ENCODE measurements at regions not wholly inside any gene's neighbourhood (a gene's known extent, or its start where the extent isn't known, plus 50 kb on each side); places are given as distances from the start of the nearest gene placed in this dataset.
"Not testable (repeated sequence)": the region's sequence is repeated elsewhere in the genome, so short reads cannot be mapped to it uniquely, and the experiment has no call there.

DNA sequence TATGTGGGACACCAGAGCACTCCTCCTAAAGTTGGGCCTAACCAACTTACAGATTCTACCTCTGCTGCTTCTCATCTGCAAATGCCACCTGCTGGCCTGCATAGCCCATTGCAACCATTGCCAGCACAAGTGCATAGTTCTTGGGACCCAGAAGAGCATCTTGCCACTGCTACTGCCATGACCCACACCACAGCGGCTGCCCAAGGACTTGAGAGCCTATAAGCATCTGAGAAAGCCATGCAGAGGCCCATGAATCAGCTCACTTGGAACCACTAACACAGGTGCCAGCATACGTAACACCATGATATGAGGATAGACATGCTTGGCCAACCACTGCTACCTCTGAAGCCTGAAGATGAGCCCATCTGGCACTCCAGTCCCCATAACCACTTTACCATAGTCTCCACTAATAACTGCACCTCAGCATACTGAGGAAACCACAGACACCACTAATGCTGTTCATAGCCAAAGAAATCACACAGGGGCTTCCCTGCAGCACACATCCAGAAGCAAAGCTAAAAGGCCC lies 258.1 kb upstream of the AGTR2 start:
- DNase-seq: no peak

DNA sequence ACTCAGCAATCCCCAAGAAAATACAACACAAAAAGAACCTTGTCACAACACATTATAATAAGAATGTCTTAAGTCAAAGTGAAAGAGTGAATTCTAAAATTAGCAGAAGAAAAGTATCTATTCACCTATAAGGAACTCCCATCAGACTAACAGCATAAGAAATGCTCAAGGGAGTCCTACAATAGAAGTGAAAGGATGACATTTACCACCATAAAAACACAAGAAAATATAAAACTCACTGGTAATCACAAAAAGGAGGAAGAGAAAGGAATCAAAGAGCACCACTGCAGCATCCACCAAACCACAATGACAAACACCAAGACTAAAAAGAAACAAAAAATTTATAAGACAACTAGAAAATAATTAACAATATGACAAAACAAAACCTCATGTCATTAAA lies 257.0 kb upstream of the AGTR2 start:
- DNase-seq: no peak

DNA sequence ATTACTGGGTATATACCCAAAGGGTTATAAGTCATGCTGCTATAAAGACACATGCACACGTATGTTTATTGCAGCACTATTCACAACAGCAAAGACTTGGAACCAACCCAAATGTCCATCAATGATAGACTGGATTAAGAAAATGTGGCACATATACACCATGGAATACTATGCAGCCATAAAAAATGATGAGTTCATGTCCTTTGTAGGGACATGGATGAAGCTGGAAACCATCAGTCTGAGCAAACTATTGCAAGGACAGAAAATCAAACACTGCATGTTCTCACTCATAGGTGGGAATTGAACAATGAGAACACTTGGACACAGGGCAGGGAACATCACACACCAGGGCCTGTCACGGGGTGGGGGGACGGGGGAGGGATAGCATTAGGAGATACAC lies 254.9 kb upstream of the AGTR2 start:
- DNase-seq: not testable (repeated sequence)

DNA sequence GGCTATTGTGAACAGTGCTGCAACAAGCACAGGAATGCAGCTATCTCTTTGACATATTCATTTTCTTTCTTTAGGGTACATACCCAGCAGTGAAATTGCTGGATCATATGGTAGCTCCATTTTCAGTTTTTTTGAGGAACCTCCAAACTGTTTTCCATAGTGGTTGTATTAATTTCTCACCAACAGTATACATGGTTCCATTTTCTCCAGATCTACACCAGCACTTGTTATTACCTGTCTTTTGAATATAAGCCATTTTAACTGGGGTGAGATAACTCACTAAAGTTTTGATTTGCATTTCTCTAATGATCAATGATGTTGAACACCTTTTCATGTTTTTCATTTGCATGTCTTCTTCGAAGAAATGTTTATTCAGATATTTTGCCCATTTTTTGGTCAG lies 241.1 kb upstream of the AGTR2 start:
- no peak for DNase-seq

DNA sequence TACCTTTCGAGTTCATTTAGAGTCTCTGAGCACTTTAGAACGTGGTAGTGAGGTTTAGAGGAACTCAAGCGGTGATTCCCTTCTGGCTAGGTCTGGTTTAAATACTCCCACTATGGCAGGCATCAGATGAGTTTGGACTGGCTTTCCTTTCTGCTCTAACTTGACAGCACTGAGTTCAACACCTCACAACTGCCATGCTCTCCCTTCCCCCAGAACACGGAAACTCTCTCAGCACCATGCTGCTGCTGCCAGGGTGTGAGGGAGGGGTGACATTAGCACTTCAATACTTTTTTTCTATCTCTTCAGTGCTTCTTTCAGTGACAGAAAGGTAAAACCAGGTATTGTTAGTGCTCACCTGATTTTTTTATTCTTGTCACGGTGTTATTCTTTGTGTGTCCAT lies 234.5 kb upstream of the AGTR2 start:
- DNase-seq: no peak

DNA sequence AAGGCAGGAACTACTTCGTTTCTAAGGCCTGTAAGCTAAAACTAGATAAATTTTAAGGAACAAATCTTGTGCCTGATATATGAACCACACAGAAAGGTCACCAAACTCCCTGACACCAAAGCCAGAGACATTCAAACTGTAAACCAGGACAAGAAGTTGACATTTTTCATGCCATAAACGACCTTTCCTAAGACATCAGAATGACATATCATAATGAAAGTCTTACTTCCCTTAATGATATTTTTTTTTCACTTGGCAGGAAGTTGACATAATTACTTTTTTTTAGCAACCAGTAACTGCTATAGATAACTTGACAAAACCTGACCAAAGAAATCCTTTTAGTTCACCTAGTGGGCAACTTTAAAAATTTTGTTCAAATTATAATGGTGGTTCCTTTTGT lies 231.5 kb upstream of the AGTR2 start:
- DNase-seq: no peak

DNA sequence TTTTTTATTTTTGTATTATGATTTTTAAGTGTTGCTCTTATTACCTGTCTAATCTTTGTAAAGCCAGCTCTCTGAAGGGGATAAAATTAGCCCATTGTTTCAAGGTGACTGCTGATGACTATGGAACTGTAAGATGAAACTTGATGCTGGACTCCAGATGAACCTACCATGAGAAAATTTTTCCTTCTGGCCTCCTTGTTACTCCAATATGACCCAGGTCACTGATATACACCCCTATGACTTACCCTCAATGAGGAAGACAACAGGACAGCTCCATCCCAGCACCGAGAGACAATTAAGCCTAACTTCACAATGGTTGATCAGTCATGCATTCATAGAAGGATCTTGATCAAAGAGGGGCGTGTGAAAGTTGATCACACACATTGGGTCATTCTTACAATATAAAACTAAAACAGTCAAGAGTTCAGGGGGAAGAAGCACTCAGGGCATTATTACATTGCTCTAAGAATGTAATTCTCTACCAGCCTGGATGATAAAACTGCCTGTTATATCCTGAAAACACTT lies 230.8 kb upstream of the AGTR2 start:
- DNase-seq: no peak

DNA sequence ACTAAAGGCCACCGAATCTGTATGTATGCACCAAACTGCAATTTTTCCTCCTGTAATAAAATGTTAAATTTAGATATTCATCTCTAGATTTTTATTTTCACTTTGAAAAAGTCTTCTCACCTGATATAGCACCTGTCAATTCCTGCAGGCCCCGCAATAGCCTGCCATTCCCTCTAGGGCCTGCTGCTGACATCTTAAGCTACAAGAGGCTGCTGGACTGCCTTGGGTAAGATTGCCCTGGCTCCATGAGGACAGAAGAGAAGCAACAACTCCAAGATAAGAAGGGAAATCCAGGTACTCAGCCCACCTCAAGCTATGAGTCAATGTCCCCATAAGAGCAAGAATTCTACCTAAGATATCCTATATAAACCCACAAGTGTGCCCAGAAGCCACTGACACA lies 230.2 kb upstream of the AGTR2 start:
- peak; percentile 85 for DNase-seq

DNA sequence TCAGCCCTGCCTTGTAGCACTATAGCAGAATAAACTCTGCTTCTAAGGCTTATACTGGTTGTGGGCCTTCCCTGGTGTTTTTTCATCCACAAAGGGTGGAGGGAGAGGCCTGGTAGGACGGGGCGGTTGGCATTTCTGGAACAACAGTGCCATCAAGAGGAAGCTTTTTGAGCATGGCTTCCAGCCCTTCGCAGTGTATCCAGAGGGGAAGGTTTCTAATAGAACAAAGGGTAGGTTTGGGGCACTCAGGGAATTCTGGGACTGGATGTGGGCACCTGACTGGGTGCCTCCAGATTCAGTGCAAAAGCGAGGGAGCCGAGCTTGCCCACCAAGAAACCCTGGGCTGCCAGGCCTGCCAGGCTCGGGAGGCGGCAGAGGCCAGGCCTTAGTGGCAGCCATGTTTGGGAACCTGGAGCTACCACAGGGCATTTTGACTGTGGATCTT lies 229.6 kb upstream of the AGTR2 start:
- DNase-seq: peak; percentile 96

DNA sequence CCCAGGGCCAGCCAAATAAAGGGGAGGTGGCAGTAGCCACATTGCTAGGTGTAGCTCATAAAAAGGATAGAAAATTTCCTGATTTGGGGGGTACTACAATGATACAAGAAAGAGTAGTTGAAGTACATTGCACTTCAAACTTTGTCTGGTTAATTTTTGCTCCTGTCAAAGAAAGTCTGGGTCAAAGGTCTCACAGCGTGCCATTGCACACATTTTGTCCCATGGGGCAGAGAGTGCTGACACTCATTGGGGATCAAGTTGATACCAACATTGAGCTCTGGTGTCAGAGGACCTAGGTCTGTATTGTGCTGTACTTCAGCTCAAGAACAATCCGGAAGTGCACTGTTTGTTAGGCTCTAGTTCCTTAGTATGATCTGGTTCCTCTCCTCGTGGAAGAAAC lies 229.2 kb upstream of the AGTR2 start:
- no peak for DNase-seq

DNA sequence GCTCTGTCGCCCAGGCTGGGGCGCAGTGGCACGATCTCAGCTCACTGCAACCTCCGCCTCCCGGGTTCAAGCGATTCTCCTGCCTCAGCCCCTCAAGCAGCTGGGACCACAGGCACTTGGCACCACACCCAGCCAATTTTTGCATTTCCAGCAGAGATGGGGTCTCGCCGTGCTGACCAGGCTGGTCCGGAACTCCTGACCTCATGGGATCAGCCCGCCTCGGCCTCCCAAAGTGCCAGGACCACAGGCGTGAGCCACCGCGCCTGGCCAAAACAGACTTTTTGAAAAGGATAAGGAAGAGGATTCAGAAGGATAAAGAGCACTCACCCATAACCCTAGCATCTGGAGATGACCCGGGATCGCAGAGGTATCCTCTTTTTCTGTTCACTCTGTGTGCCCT lies 224.5 kb upstream of the AGTR2 start:
- DNase-seq: no peak

DNA sequence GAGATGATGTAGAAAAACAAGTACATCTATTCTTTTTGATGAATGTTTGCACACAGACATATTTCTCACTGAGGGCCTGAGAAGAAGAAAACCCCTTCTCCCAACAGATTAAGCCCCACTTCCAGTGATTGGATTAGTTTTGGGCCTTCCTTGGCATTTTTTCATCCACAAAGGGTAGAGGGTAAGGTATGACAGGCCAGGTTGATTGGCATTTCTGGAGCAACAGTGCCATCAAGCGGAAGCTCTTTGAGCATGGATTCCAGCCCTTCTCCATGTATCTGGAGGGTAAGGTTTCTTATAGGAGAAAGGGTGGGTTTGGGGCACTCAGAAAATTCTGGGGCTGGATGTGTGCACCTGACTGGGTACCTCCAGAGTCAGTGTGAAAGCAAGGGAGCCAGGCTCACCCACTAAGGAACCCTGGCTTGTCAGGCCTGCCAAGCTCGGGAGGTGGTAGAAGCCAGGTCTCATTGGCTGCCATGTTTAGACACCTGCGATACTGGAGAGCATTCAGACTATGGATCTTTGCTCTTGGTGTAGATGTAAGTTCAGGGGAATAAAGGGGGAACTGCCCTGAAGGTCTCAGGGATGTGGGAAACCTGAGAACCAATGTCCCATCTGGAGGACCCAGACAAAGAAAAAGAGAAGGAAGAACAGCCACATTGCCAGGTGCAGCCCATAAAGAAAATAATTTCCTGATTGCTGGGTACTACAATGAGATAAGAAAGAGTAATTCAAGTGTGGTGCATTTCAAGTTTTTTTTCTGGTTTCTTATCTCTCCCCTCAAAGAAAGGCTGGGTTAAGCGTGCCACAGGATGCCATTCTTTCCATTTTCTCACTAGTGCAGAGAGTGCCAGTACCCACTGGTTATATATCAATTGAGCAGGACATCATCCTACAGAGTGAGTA lies 222.3 kb upstream of the AGTR2 start:
- peak; percentile 89 for DNase-seq

DNA sequence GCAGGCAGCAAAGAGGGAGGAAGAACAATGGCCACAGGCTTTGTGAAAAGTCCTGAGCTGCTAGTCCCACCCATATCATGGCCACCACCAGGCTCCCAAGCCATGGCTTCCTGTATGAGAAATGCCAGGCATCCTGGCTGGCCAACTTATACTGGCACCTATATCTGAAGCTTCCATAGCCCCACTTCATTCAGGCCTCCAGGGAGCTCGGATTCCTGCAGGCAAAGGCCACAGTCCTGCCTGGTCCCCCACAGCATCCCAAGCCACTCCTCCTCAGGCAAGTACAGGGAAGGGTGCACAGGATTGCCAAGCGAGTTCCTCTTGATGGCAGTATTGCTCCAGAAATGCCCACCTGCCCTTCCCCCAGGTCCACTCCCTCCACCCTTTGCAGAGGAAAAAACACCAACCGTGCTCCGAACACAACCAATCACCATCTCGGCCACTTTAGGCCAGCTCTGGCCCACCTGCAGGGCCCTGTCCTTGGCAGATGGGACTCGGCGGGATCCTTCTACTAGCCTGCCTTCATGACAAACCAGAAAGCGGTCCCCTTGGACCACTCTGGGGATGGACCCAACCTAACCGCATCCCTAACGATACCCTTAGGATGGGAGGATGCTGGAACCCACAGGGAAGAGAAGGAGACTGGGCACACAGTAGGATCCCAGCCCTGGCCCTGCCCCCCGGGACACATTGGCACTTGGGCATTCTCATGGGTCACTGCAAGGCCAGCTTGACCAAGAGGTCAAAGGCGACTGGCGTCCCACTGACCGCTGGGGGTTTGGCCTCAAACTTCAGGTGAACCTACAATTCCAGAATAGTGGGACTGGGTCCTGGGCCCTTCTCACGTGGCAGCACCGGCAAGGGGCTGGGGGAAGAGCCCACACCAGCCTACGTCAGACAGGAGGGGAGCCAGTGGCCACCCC lies 220.4 kb upstream of the AGTR2 start:
- DNase-seq: peak; percentile 97

DNA sequence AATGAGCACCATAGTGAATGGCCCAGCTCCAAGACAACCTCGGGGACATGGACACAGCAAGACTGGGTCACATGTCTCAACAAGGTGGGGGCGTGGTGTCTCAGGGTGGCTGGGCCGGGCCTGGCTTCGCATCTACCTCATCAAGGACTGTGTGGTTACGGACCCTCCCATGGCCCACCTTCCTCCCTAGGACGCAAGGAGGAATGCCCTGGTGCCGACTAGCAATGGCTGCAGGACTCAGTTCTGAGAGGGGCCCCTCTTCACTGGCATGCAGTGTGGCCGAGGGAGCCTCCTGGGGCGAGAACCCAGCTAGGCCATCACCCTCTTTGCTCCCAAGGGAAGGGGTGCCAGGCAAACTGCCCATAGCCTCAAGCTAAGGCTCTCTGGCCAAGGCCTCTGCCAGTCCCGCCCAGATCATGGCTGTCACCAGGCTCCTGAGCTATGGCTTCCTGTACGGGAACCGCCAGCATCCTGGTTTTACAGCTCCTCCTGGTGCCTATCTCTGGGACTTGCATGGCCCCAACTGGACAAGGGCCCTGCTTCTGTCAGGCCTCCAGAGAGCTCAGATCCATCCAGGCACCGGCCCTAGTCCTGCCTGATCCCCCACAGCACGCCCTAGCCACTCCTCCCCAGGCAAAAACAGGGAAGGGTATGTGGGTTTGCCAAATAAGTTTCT lies 218.0 kb upstream of the AGTR2 start:
- DNase-seq: peak; percentile 37

DNA sequence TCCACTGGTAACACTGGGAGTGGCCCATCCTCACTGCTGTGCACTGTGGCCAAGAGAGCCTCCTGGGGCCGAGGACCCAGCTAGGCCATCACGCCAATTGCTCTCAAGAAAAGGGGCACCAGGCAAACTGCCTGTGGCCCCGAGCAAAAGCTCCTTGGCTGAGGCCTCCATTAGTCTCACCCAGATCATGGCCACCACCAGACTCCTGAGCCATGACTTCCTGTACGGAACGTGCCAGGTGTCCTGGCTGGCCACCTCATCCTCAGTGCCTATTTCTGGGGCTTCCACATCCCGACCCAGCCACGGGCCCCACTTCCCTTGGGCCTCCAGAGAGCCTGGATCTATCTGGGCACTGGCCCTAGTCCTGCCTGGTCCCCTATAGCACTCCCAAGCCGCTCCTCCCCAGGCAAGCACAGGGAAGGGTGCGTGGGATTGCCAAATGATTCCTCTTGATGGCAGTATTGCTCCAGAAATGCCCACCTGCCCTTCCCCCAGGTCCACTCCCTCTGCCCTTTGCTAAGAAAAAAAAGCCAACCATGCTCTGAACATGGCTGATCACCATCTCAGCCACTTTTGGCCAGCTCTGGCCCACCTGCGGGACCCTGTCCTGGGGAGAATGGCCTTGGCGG lies 212.6 kb upstream of the AGTR2 start:
- DNase-seq: peak; percentile 81

DNA sequence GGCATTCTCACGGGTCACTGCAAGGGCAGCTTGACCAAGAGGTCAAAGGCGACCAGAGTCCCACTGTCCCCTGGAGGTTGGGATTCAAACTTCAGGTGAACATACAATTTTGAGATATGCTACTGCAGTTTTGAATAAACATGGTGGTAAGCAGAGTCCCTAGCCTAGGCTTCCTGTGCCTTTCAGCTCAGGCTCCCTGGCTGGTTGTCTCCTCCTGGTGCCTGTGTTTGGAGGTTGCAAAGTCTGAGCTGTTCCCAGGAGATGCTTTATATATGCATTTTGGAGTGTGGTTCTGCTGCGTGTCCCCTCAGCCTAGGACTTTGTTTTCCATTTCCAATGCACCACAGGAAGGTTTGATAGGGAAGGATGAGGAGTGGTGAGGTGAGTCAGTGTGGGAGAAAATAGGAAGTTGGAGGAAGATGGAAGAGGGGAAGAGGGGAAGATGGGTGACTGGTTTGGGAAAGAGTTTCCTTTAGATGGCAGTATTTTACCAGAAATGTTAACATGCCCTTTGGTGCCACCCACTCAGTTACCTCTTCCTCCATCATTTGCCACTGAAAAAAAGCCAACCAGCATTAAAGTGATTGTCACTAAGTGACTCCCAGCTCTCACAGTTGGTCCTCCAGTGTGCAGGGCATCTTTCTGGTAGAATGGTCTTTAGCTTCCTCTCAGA lies 211.7 kb upstream of the AGTR2 start:
- DNase-seq: peak; percentile 65

DNA sequence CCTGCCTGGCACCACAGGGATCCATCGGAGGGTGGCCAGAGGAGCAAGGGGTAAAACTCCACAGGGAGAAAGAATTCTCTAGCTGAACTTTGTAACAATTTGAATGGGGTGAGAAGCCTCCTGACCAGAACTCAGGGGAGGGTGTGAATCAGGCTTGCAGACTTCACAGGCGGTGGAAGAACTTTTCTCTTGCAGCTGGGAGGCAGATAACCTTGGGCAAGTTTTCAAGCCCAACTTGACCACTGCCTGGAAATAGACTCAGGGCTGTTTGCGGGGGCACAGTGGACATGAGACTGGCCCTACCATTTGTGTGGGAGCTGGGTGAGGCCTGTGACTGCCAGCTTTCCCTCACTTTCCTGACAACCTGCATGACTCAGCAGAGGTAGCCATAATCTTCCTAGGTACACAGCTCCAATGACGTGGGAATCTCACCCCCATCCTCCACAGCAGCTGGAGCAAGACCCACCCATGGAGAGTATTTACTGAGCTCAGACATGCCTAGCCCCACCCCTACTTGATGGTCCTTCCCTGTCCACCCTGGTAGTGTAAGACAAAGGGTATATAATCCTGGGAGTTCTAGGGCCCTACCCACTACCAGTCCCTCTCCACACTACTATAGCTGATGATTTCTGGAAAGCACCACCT lies 210.0 kb upstream of the AGTR2 start:
- DNase-seq: no peak

DNA sequence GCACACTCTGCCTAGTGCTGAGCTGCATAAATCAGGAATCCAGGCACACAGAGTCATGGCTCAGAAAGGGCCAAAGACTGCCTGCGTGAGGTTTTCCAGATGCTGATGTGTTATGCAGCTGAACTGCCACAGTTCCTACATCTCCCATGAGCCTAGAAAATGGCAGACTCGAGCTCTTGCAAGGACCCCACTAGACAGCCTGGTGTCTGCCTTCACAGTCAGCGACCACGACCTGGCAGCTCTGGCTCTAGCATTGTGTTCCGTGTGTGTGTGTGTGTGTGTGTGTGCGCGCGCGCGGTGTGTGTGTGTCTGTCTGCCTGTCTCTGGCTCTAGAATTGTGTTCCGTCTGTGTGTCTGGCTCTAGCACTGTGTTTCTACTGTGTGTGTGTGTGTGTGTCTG lies 203.6 kb upstream of the AGTR2 start:
- DNase-seq: peak; percentile 42

DNA sequence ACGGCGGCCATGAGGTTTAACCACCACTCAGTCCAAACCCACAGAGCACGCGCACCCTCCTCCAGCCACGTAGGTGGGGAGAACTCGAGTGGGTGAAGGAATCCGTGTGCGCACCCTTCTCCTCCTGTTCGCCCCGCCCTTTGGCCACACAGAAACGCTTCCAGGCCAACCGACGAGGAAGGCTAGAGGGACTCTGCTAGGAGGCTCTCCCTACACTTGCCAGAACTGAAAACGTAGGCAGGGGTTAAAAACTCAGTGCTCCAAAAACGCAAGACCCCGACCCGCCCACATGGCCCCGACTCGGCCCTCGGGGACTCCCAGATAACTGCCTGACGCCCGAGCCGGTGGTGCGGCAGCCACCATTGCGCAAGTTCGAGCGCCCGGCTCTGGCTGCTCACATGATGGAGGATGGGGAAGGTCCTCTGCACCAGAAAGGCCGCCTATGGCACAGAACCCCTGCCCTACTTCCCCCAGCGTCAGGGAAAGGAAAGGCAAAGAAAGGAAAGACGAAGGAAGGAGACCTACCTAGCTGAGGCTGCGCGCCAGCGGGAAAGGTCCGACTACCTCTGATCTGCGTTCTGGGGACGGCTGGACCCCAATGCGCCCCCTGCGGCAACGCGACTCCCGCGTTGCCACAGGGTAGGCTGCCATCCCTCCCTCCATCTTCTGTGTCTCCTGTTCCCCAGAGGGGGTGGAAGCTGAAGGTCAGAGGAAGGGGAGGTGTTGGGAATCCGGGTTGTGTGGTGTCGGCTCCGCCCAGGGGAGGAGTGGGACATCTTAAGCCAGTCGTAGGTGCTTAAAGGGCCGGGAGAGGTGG lies 201.9 kb upstream of the AGTR2 start:
- peak; percentile 83 for DNase-seq

DNA sequence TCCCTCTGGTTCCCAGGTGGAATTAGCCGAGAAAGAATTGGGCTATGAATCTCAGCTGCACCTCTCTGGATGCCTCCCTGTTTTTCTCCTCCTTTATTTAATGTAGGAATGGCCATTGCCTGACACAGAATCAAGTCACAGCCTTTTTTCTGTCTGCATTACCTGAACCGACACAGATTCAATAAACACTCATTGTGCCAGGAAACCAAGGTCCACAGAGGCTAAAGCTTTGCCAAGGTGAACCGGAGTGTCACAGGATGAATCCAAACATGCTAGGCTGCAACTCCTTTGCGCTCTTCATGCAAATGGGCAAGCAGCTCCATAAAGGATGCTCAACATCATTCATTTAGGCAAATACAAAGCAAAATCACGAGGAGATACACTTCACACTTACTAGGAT lies 199.8 kb upstream of the AGTR2 start:
- DNase-seq: no peak

All from NCI-H2227 treated with DMSO at 0.1 percent for 48 hours (cell line).